Limb (tissue), 2 donors: ENCODE measurements at regions not wholly inside any gene's neighbourhood (a gene's known extent, or its start where the extent isn't known, plus 50 kb on each side); places are given as distances from the start of the nearest gene placed in this dataset.
"Not testable (repeated sequence)": the region's sequence is repeated elsewhere in the genome, so short reads cannot be mapped to it uniquely, and the experiment has no call there.

Source experiments
- DNase-seq, 2 donors: peaks; one replicate each; pipeline ENCODE4 v3.0.0-alpha.2; 2016; ENCODE audit errors: extremely low spot score in 2 of 2

GRCh38 chr9:759541-759940, 82.0 kb upstream of the DMRT1 start:
- no peak for DNase-seq

GRCh38 chr9:759983-760736, 81.3 kb upstream of the DMRT1 start:
- DNase-seq: no peak

DNA sequence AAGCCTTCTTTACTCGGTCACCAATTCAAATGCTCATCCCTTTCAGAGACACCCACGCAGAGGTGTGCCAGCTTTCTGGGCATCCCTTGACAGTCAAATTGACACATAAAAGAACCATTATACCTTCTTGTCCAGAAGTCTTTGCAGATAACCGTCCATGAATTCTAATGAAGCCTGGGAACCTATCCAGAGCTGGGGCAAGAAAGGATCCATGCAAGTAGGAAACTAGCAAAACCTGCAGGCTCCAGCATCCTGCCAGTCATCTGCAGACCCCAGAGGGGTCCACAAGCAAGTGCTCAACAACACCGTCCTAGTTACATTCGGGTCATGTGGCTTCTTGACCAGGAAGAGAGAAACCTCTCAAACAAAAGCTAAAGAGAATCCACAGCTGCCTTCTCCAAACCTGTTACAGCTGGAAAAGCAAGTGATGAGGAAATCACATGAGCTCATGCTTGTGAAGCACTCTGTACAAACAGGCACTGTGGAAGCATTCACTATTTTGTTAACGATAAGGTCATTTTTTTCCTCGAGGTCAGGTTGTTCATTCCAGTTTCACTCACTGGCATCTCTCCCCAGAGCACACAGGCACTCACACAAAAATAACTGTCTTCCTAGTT, 80.2 kb upstream of the DMRT1 start:
- DNase-seq: no peak

GRCh38 chr9:761793-762560, 79.5 kb upstream of the DMRT1 start:
- no peak for DNase-seq

DNA sequence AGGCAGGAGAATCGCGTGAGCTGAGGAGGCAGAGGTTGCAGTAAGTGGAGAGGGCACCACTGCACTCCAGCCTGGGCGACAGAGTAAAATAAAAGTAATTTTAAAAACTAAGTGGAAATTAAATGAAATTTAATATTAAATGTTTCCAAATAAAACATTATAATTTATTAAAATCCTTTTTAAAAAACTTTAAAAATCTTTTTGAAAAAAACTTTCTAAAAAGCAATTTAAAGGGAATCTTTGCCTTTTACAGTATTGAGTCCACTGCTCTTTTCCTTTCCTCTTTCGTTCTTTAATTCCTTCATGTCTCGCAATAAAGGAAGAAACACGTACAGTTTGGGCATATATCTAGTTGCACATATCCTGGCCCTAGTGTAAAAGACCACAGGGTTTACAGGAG, 77.8 kb upstream of the DMRT1 start:
- DNase-seq: no peak

DNA sequence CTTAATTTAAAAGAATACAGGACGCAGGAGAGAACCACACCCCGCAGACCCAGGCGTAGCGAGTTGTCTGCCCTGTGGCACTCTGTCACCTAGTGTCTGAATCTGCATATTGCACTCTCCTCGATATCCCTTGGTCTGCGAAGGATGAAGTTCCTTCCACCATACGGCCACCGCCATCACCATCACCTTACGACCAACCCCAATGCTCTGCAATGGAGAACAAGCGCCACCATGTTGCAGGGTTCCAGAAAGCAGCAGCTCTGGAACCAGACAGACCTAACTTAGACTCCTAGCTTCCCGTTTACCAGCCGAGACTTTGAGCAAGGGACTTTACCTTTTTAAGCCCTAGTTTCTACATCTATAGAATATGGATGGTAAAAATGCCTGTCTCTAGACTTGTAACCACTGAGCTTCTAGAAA, 77.4 kb upstream of the DMRT1 start:
- peak in 1 of 2 donors; percentile 51 for DNase-seq

GRCh38 chr9:764986-765385, 76.5 kb upstream of the DMRT1 start:
- DNase-seq: no peak

DNA sequence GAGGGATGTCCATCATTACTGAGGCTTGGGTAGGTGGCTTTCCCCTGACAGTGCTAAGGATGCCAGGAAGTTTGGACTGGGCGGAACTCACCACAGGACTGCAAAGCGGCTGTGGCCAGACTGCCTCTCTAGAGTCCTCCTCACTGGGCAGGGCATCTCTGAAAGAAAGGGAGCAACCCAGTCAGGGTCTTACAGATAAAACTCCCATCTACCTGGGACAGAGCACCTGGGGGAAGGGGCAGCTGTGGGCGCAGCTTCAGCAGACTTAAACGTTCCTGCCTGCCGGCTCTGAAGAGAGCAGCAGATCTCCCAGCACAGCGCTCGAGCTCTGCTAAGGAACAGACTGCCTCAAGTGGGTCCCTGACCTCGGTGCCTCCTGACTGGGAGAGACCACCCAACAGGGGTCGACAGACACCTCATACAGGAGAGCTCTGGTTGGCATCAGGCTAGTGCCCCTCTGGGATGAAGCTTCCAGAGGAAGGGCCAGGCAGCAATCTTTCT, 74.4 kb upstream of the DMRT1 start:
- not testable (repeated sequence) for DNase-seq

DNA sequence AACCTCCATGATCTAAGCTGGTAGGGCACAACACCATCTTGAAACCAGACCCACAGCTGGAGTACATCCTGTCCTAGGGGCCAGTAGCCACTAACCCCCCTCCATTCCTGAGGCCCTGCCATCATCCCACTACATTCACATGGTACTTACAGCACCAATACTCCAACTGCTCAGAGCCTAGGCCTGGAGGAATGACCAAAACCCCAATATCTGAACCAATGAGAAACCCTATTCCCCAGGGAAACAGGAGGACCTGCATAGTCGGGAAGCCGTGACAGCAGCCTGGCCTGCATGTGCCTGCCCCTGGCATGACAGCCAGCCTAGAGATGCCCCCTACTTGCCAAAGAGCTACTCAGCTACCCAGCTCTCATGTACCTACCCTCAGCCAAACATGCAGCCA, 65.4 kb upstream of the DMRT1 start:
- no peak for DNase-seq

GRCh38 chr9:777978-778377, 63.5 kb upstream of the DMRT1 start:
- no peak for DNase-seq

- no peak for DNase-seq
Measured at GRCh38 chr9:784202-784601, 57.3 kb upstream of the DMRT1 start.

DNA sequence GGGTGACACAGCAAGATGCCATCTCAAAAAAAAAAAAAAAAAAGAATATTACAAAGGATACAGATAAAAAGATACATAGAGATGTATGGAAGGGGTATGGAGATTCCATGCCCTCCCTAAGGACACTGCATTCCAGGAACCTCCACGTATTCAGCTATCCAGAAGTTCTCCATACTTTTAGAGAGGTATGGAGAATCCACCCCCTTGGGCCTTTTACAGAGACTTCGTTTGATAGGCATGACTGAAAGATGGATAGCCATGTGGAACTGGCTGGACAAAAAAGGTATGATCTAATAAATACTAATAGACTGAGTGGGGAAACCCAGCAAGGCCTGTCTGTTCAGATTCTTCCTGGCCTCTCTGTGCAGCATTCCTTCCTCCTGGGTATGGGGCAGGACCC, 56.6 kb upstream of the DMRT1 start:
- DNase-seq: no peak

GRCh38 chr9:785997-786396, 55.5 kb upstream of the DMRT1 start:
- DNase-seq: no peak

GRCh38 chr9:786405-786804, 55.1 kb upstream of the DMRT1 start:
- no peak for DNase-seq

DNA sequence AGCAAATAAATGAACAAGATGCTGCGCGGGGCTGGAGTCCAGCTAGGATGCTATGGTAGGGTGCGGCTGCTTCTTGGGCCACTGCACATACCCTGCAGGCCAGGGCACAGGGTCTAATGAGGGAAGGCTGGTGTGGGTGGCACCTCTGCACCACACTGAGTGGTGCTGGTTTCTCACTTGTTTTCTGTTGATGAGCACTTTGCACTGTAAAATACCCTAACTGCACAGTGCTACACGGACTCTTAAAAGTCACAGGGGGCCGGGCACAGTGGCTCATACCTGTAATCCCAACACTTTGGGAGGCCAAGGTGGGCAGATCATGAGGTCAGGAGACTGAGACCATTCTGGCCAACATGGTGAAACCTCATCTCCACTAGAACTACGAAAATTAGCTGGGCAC, 52.7 kb upstream of the DMRT1 start:
- no peak for DNase-seq
